ENCODE measurements at regions not wholly inside any gene's neighbourhood (a gene's known extent, or its start where the extent isn't known, plus 50 kb on each side); places are given as distances from the start of the nearest gene placed in this dataset.

GRCh38 chr12:68495336-68496070 is 115.2 kb upstream of the RAP1B start:
- TF ChIP-seq, protein P1, sequence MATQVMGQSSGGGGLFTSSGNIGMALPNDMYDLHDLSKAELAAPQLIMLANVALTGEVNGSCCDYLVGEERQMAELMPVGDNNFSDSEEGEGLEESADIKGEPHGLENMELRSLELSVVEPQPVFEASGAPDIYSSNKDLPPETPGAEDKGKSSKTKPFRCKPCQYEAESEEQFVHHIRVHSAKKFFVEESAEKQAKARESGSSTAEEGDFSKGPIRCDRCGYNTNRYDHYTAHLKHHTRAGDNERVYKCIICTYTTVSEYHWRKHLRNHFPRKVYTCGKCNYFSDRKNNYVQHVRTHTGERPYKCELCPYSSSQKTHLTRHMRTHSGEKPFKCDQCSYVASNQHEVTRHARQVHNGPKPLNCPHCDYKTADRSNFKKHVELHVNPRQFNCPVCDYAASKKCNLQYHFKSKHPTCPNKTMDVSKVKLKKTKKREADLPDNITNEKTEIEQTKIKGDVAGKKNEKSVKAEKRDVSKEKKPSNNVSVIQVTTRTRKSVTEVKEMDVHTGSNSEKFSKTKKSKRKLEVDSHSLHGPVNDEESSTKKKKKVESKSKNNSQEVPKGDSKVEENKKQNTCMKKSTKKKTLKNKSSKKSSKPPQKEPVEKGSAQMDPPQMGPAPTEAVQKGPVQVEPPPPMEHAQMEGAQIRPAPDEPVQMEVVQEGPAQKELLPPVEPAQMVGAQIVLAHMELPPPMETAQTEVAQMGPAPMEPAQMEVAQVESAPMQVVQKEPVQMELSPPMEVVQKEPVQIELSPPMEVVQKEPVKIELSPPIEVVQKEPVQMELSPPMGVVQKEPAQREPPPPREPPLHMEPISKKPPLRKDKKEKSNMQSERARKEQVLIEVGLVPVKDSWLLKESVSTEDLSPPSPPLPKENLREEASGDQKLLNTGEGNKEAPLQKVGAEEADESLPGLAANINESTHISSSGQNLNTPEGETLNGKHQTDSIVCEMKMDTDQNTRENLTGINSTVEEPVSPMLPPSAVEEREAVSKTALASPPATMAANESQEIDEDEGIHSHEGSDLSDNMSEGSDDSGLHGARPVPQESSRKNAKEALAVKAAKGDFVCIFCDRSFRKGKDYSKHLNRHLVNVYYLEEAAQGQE (IDR thresholded peaks at IDR 0.05; ENCODE audit: insufficient replicate concordance, low read depth) = no peak
- TF ChIP-seq POLR2AphosphoS5 (IDR thresholded peaks at IDR 0.05; ENCODE audit: low read depth) = no peak
- no peak for TF ChIP-seq SPI1 (IDR thresholded peaks at IDR 0.05; ENCODE audit: borderline replicate concordance, low read depth)
- TF ChIP-seq GABPA (IDR thresholded peaks at IDR 0.05; ENCODE audit: low read depth) = no peak
- TF ChIP-seq, protein P2, sequence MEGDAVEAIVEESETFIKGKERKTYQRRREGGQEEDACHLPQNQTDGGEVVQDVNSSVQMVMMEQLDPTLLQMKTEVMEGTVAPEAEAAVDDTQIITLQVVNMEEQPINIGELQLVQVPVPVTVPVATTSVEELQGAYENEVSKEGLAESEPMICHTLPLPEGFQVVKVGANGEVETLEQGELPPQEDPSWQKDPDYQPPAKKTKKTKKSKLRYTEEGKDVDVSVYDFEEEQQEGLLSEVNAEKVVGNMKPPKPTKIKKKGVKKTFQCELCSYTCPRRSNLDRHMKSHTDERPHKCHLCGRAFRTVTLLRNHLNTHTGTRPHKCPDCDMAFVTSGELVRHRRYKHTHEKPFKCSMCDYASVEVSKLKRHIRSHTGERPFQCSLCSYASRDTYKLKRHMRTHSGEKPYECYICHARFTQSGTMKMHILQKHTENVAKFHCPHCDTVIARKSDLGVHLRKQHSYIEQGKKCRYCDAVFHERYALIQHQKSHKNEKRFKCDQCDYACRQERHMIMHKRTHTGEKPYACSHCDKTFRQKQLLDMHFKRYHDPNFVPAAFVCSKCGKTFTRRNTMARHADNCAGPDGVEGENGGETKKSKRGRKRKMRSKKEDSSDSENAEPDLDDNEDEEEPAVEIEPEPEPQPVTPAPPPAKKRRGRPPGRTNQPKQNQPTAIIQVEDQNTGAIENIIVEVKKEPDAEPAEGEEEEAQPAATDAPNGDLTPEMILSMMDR (IDR thresholded peaks at IDR 0.05; ENCODE audit: insufficient read depth, low read length) = no peak
- no peak overlapping the region for H3K4me3 ChIP-seq (replicated peaks; ENCODE audit: insufficient read depth, low read length)
- DNase-seq (ENCODE audit: low read depth in 1 of 2, low spot score in 1 of 2) = no peak
- H3K27ac ChIP-seq (replicated peaks) = no peak overlapping the region
- H3K27me3 ChIP-seq (ENCODE audit: insufficient read depth, poor library complexity, severe bottlenecking) = no peaks in the 10 kb centered on the region

DNA sequence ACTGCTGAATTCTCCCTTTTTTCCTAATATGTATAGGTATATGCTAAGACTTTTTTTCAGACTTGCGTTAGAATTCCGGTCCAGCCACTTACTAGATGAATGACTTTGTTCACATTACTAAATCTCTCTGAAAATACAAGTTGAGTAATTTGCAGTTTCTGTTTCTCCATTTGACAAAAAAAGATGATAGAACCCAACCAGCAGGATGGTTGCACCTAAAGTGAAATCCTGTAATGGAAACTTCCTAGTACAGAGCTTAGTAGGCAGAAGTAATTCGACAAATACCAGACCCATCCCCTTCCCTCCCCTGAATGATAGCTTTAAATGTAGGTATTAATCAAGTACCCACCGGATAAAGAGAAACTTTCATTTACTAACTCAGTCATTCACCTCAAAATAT is 113.6 kb upstream of the RAP1B start:
- TF ChIP-seq, protein P2 (IDR thresholded peaks at IDR 0.05; ENCODE audit: insufficient read depth, low read length) = no peak
- TF ChIP-seq, protein P1 (IDR thresholded peaks at IDR 0.05; ENCODE audit: insufficient replicate concordance, low read depth) = no peak
- TF ChIP-seq POLR2AphosphoS5 (IDR thresholded peaks at IDR 0.05; ENCODE audit: low read depth) (no peak), GABPA (IDR thresholded peaks at IDR 0.05; ENCODE audit: low read depth) (no peak), SPI1 (IDR thresholded peaks at IDR 0.05; ENCODE audit: borderline replicate concordance, low read depth) (no peak)
- Histone ChIP-seq H3K27ac (replicated peaks) (no peak overlapping the region), H3K27me3 (ENCODE audit: insufficient read depth, poor library complexity, severe bottlenecking) (no peaks in the 10 kb centered on the region), H3K4me3 (replicated peaks; ENCODE audit: insufficient read depth, low read length) (no peak overlapping the region)
- DNase-seq (ENCODE audit: low read depth in 1 of 2, low spot score in 1 of 2) = no peak

DNA sequence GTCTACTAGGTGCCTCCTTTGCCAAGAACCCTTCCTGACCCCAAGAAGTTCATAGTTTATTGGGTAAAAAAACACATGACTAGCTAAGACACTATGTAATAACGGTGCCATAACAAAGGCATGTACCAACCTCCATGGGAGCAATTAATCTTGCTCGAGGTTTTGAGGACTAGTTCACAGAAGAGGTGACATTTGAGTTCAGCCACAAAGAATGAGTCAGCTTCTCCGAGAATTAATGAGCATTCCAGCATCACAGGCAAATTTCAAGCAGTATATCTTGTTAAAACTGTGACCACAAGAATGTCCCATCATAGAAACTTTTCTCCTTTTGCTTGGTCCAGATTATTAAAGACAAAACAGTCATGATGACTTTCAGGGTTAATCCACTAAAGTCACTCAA is 113.0 kb upstream of the RAP1B start:
- Histone ChIP-seq H3K4me3 (replicated peaks; ENCODE audit: insufficient read depth, low read length) (no peak overlapping the region), H3K27me3 (ENCODE audit: insufficient read depth, poor library complexity, severe bottlenecking) (no peaks in the 10 kb centered on the region), H3K27ac (replicated peaks) (no peak overlapping the region)
- no peak for TF ChIP-seq SPI1 (IDR thresholded peaks at IDR 0.05; ENCODE audit: borderline replicate concordance, low read depth)
- no peak for TF ChIP-seq GABPA (IDR thresholded peaks at IDR 0.05; ENCODE audit: low read depth)
- TF ChIP-seq, protein P1 (IDR thresholded peaks at IDR 0.05; ENCODE audit: insufficient replicate concordance, low read depth) = no peak
- TF ChIP-seq POLR2AphosphoS5 (IDR thresholded peaks at IDR 0.05; ENCODE audit: low read depth) = no peak
- TF ChIP-seq, protein P2 (IDR thresholded peaks at IDR 0.05; ENCODE audit: insufficient read depth, low read length) = no peak
- DNase-seq (ENCODE audit: low read depth in 1 of 2, low spot score in 1 of 2) = no peak
